CD4-positive, alpha-beta T cell (primary cell): ENCODE measurements at regions not wholly inside any gene's neighbourhood (a gene's known extent, or its start where the extent isn't known, plus 50 kb on each side); places are given as distances from the start of the nearest gene placed in this dataset.

ENCODE experiments used
- ATAC-seq: fragments of 200-7000 bp; cut with Tn5 transposase; one replicate; pipeline ENCODE4 v1.10.0; 2022; ENCODE audit warnings: mild to moderate bottlenecking; ENCODE audit not compliant: poor library complexity
- CTCF ChIA-PET: fragments of 350-600 bp; sonication (Branson Sonifier 250); formaldehyde crosslinking; loops from one replicate; lab custom pipeline; 2021; ENCODE audit warnings: antibody characterized with exemption, inconsistent platforms; lab: Charles Lee
- POLR2A ChIA-PET: fragments of 350-600 bp; sonication (Branson Sonifier 250); formaldehyde crosslinking; loops from one replicate; lab custom pipeline; 2021; ENCODE audit warnings: antibody characterized with exemption, inconsistent platforms; lab: Charles Lee
- DNase-seq, 14 experiments: peaks; one replicate each; pipeline ENCODE4 v3.0.0-alpha.2; 2013 to 2020; ENCODE audit warnings: mixed read lengths in 2 of 14
- H3K27ac ChIP-seq, 2 donors: one replicate each; pipeline versions ENCODE4 v1.5.1 to v1.7.0; 2013; ENCODE audit warnings: low read length in 2 of 2, low read depth in 1 of 2, mild to moderate bottlenecking in 1 of 2
- H3K27me3 ChIP-seq, 2 experiments: 1 replicate in 1 of 2; 2 replicates in 1 of 2; pipeline versions ENCODE4 v1.6.1 to v1.7.0; 2013; ENCODE audit warnings: low read length in 2 of 2, control low read depth in 1 of 2, mild to moderate bottlenecking in 1 of 2, moderate library complexity in 1 of 2; ENCODE audit not compliant: insufficient read depth in 2 of 2, control insufficient read depth in 1 of 2
- H3K36me3 ChIP-seq: one replicate; pipeline ENCODE4 v1.6.1; 2013; ENCODE audit warnings: low read length, control low read depth; ENCODE audit not compliant: insufficient read depth
- H3K4me1 ChIP-seq: one replicate; pipeline ENCODE4 v1.6.1; 2013; ENCODE audit warnings: low read length, control low read depth; ENCODE audit not compliant: insufficient read depth
- H3K4me3 ChIP-seq: one replicate; pipeline ENCODE4 v1.5.1; 2013; ENCODE audit warnings: mild to moderate bottlenecking, low read length, moderate library complexity
- H3K9me3 ChIP-seq, 2 experiments: 1 replicate in 1 of 2; 2 replicates in 1 of 2; pipeline versions ENCODE4 v1.6.1 to v1.7.0; 2013; ENCODE audit warnings: low read length in 2 of 2, mild to moderate bottlenecking in 2 of 2, control low read depth in 1 of 2, moderate library complexity in 1 of 2; ENCODE audit not compliant: control insufficient read depth in 1 of 2, insufficient read depth in 1 of 2
- H3K27ac Mint-ChIP-seq: one replicate; pipeline ENCODE4 v1.8.0; 2020; ENCODE audit warnings: mixed read lengths
- H3K27me3 Mint-ChIP-seq: one replicate; pipeline ENCODE4 v1.8.0; 2021; ENCODE audit warnings: mixed read lengths
- H3K36me3 Mint-ChIP-seq: one replicate; pipeline ENCODE4 v1.8.0; 2021; ENCODE audit warnings: low read depth, mixed read lengths
- H3K4me1 Mint-ChIP-seq: one replicate; pipeline ENCODE4 v1.8.0; 2021; ENCODE audit warnings: low read depth, mixed read lengths
- H3K4me3 Mint-ChIP-seq: one replicate; pipeline ENCODE4 v1.8.0; 2020; ENCODE audit warnings: mild to moderate bottlenecking, mixed read lengths
- H3K9me3 Mint-ChIP-seq: one replicate; pipeline ENCODE4 v1.8.0; 2020; ENCODE audit warnings: mixed read lengths
- intact Hi-C, 2 experiments: fragments of 100-400 bp; cut with DNase I in 1 of 2; cut with micrococcal nuclease in 1 of 2; formaldehyde crosslinking; loops; one replicate each; pipeline versions ENCODE4 v1.15.1 to v1.9.0; 2023 to 2025; cut with DNase I, micrococcal nuclease
- TF ChIP-seq, protein P1 (sequence below): fragments of 200-600 bp; IDR thresholded peaks from one replicate; pipeline ENCODE4 v1.8.0; 2022; ENCODE audit warnings: antibody characterized with exemption, mild to moderate bottlenecking

DNA sequence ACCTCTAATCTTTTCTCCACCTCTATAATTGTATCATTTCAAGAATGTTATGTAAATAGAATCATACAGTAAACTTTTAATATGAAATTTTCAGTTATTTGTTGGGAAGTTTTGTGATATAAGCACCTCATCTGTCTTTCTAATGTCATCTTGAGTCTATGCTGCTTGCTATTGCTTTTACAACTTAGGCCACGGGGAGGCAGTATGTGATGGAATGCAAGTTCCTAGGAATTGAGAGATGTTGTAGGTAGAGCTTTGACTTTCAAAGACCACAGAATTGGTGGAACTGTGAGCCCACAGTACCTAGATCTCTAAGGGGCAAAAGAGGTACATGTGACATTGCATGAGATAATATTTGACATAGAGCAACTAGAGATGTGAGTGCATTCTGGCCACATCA, 328.3 kb downstream of the MFSD1 start:
- ATAC-seq (no peak), DNase-seq (no peak)
- H3K4me1 Mint-ChIP-seq: no peaks in the 10 kb centered on the region
- ChIA-PET CTCF (no interaction called here), POLR2A (no interaction called here)
- H3K27me3 ChIP-seq: no peaks in the 10 kb centered on the region
- no peak overlapping the region for H3K4me3 ChIP-seq
- no peaks in the 10 kb centered on the region for H3K27me3 Mint-ChIP-seq
- H3K27ac Mint-ChIP-seq: no peak overlapping the region
- intact Hi-C loops: no loop called here
- no peak overlapping the region for H3K4me3 Mint-ChIP-seq
- peaks cover 0 to 4% of the 10 kb centered on the region in 2 experiments for H3K9me3 ChIP-seq
- no peaks in the 10 kb centered on the region for H3K4me1 ChIP-seq
- TF ChIP-seq, protein P1, sequence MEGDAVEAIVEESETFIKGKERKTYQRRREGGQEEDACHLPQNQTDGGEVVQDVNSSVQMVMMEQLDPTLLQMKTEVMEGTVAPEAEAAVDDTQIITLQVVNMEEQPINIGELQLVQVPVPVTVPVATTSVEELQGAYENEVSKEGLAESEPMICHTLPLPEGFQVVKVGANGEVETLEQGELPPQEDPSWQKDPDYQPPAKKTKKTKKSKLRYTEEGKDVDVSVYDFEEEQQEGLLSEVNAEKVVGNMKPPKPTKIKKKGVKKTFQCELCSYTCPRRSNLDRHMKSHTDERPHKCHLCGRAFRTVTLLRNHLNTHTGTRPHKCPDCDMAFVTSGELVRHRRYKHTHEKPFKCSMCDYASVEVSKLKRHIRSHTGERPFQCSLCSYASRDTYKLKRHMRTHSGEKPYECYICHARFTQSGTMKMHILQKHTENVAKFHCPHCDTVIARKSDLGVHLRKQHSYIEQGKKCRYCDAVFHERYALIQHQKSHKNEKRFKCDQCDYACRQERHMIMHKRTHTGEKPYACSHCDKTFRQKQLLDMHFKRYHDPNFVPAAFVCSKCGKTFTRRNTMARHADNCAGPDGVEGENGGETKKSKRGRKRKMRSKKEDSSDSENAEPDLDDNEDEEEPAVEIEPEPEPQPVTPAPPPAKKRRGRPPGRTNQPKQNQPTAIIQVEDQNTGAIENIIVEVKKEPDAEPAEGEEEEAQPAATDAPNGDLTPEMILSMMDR: no peak
- H3K36me3 ChIP-seq: no peaks in the 10 kb centered on the region
- peaks cover 2% of the 10 kb centered on the region for H3K9me3 Mint-ChIP-seq
- no peaks in the 10 kb centered on the region for H3K36me3 Mint-ChIP-seq
- H3K27ac ChIP-seq: no peak overlapping the region

- Mint-ChIP-seq H3K4me3 (no peak overlapping the region), H3K9me3 (peaks cover 2% of the 10 kb centered on the region), H3K4me1 (no peaks in the 10 kb centered on the region), H3K27ac (no peak overlapping the region), H3K27me3 (no peaks in the 10 kb centered on the region), H3K36me3 (no peaks in the 10 kb centered on the region)
- Histone ChIP-seq H3K27me3 (no peaks in the 10 kb centered on the region), H3K4me1 (no peaks in the 10 kb centered on the region), H3K36me3 (no peaks in the 10 kb centered on the region), H3K9me3 (peaks cover 0 to 4% of the 10 kb centered on the region in 2 experiments), H3K4me3 (no peak overlapping the region), H3K27ac (no peak overlapping the region)
- CTCF ChIA-PET: no interaction called here
- POLR2A ChIA-PET: no interaction called here
- ATAC-seq (no peak), DNase-seq (no peak)
- intact Hi-C loops: no loop called here
- TF ChIP-seq, protein P1: no peak
Observed at GRCh38 chr3:159131376-159131775, 329.5 kb downstream of the MFSD1 start.

DNA sequence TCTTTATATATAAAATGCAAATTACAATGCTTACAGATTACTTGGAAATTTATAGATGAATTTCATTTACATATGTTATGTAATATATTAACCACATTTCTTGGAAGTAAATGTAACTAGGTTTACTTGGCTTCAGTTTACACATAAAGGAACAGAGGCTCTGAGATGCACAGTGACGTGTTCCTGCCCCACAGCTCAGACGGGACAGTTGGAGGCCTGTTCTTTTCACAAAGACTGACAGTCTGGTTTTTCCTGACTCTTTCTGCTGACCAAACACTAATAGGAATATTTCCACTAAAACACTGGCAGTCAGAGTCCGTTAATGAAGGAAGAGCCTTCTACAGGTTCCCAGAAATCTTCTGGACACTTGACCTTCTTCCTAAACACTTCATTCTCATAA, 336.1 kb downstream of the MFSD1 start:
- Histone ChIP-seq H3K27ac (no peak overlapping the region), H3K27me3 (no peaks in the 10 kb centered on the region), H3K4me3 (no peak overlapping the region), H3K4me1 (no peaks in the 10 kb centered on the region), H3K9me3 (no peaks in the 10 kb centered on the region), H3K36me3 (no peaks in the 10 kb centered on the region)
- H3K27ac Mint-ChIP-seq: no peak overlapping the region
- intact Hi-C loops: no loop called here
- no peaks in the 10 kb centered on the region for H3K27me3 Mint-ChIP-seq
- CTCF ChIA-PET: no interaction called here
- DNase-seq: no peak
- H3K4me3 Mint-ChIP-seq: no peak overlapping the region
- POLR2A ChIA-PET: no interaction called here
- H3K36me3 Mint-ChIP-seq: no peaks in the 10 kb centered on the region
- ATAC-seq: no peak
- TF ChIP-seq, protein P1: no peak
- H3K4me1 Mint-ChIP-seq: no peaks in the 10 kb centered on the region
- no peaks in the 10 kb centered on the region for H3K9me3 Mint-ChIP-seq
